HCT116 (cell line): ENCODE measurements at regions not wholly inside any gene's neighbourhood (a gene's known extent, or its start where the extent isn't known, plus 50 kb on each side); places are given as distances from the start of the nearest gene placed in this dataset.

ENCODE experiments used
- ATAC-seq: fragments of 200-7000 bp; cut with Tn5 transposase; 2 replicates; pipeline ENCODE4 v1.9.1; 2020; ENCODE audit warnings: mild to moderate bottlenecking, moderate library complexity
- BruUV-seq: library from RNA; stranded (reverse); fragments of 400-500 nt; replicated peaks from 2 replicates; lab custom pipeline; 2021; lab: Mats Ljungman, UMichigan
- CTCF ChIA-PET: fragments of 300-600 bp; sonication (Branson Sonifier 250); formaldehyde crosslinking; loops from one replicate; lab custom pipeline; 2021; ENCODE audit warnings: antibody characterized with exemption; lab: Charles Lee
- POLR2A ChIA-PET: fragments of 300-600, 350-600 bp; sonication (Branson Sonifier 250); formaldehyde crosslinking; loops from one replicate; lab custom pipeline; 2021; ENCODE audit warnings: antibody characterized with exemption; lab: Charles Lee
- RAD21 ChIA-PET, 2 experiments: fragments of 300-600 bp; sonication (Branson Sonifier 250); formaldehyde crosslinking; loops; one replicate each; lab custom pipeline; 2023; ENCODE audit warnings: low total read pairs in 2 of 2; ENCODE audit not compliant: uncharacterized antibody in 2 of 2, unreplicated experiment in 2 of 2, low non-redundant PET in 1 of 2; lab: Charles Lee
- DNase-seq: peaks from one replicate; pipeline ENCODE4 v3.0.0-alpha.2; 2010; ENCODE audit warnings: low read depth, low spot score
- H2AFZ ChIP-seq: fragments of 200-600 bp; shearing (Covaris generic), sonication (generic); 2 replicates; pipeline ENCODE4 v1.6.1; 2017; ENCODE audit warnings: low read depth, mixed run types, mixed read lengths, antibody characterized with exemption, low read length; ENCODE audit not compliant: poor library complexity, severe bottlenecking
- H3K27ac ChIP-seq: 2 replicates; pipeline ENCODE4 v1.5.1; 2012; ENCODE audit warnings: low read depth, low read length
- H3K27me3 ChIP-seq: fragments of 200-600 bp; sonication (generic); 2 replicates; pipeline ENCODE4 v1.6.1; 2016; ENCODE audit warnings: mixed run types, low read length, mixed read lengths; ENCODE audit not compliant: insufficient read depth
- H3K36me3 ChIP-seq, 2 experiments: fragments of 200-500 bp in 1 of 2; fragments of 200-600 bp in 1 of 2; sonication (Bioruptor generic) in 1 of 2; sonication (generic) in 1 of 2; 2 replicates each; pipeline versions ENCODE4 v1.5.1 to v1.6.1; 2014 to 2016; ENCODE audit warnings: low read length in 2 of 2, inconsistent platforms in 1 of 2, mixed read lengths in 1 of 2, mixed run types in 1 of 2; ENCODE audit not compliant: insufficient read depth in 2 of 2, control insufficient read depth in 1 of 2
- H3K4me1 ChIP-seq, 2 experiments: fragments of 200-600 bp in 1 of 2; sonication (generic) in 1 of 2; 2 replicates each; pipeline versions ENCODE4 v1.5.1 to v1.6.1; 2012 to 2017; ENCODE audit warnings: low read length in 2 of 2, inconsistent platforms in 1 of 2, mild to moderate bottlenecking in 1 of 2, mixed read lengths in 1 of 2, mixed run types in 1 of 2, moderate library complexity in 1 of 2; ENCODE audit not compliant: insufficient read depth in 2 of 2, control insufficient read depth in 1 of 2
- H3K4me2 ChIP-seq: fragments of 200-600 bp; sonication (generic); 2 replicates; pipeline ENCODE4 v1.6.1; 2017; ENCODE audit warnings: mixed run types, low read length, mixed read lengths
- H3K4me3 ChIP-seq, 2 experiments: fragments of 200-600 bp in 1 of 2; sonication (generic) in 1 of 2; replicated peaks in 1 of 2; 2 replicates each; pipeline ENCODE4 v1.5.1; 2011 to 2016; ENCODE audit warnings: low read length in 2 of 2, control low read depth in 1 of 2, low read depth in 1 of 2, mild to moderate bottlenecking in 1 of 2, mixed read lengths in 1 of 2, mixed run types in 1 of 2
- H3K79me2 ChIP-seq: fragments of 200-600 bp; sonication (generic); 2 replicates; pipeline ENCODE4 v1.6.1; 2017; ENCODE audit warnings: mild to moderate bottlenecking, mixed run types, low read length, moderate library complexity, mixed read lengths; ENCODE audit not compliant: insufficient read depth
- H3K9ac ChIP-seq: fragments of 200-600 bp; sonication (generic); 2 replicates; pipeline ENCODE4 v1.6.1; 2016; ENCODE audit warnings: low read length, mixed read lengths
- H3K9me2 ChIP-seq: fragments of 200-600 bp; sonication (generic), shearing (Covaris generic); 2 replicates; pipeline ENCODE4 v1.6.1; 2017; ENCODE audit warnings: mixed run types, mild to moderate bottlenecking, moderate library complexity; ENCODE audit not compliant: insufficient read depth
- H3K9me3 ChIP-seq, 2 experiments: fragments of 200-500 bp in 1 of 2; fragments of 200-600 bp in 1 of 2; sonication (Bioruptor generic) in 1 of 2; sonication (generic) in 1 of 2; 2 replicates each; pipeline ENCODE4 v1.6.1; 2014 to 2017; ENCODE audit warnings: low read length in 2 of 2, mixed read lengths in 2 of 2, inconsistent platforms in 1 of 2, low read depth in 1 of 2, mild to moderate bottlenecking in 1 of 2, mixed run types in 1 of 2, moderate library complexity in 1 of 2; ENCODE audit not compliant: control insufficient read depth in 1 of 2, insufficient read depth in 1 of 2
- H4K20me1 ChIP-seq: fragments of 200-600 bp; sonication (generic), shearing (Covaris generic); 2 replicates; pipeline ENCODE4 v1.6.1; 2017; ENCODE audit warnings: mixed run types, mild to moderate bottlenecking, moderate library complexity; ENCODE audit not compliant: insufficient read depth
- CBX3 ChIP-seq: IDR thresholded peaks from 2 replicates; pipeline ENCODE4 v1.6.1; 2012; ENCODE audit warnings: low read depth
- EGR1 ChIP-seq: IDR thresholded peaks from 2 replicates; pipeline ENCODE4 v1.6.1; 2012; ENCODE audit warnings: low read depth
- ELF1 ChIP-seq: IDR thresholded peaks from 2 replicates; pipeline ENCODE4 v1.6.1; 2012; ENCODE audit warnings: low read depth, borderline replicate concordance
- EZH2 ChIP-seq: fragments of 200-600 bp; sonication (generic); IDR thresholded peaks from 2 replicates; pipeline ENCODE4 v1.6.1; 2017; ENCODE audit warnings: antibody characterized with exemption, mixed run types
- FOSL1 ChIP-seq: IDR thresholded peaks from 2 replicates; pipeline ENCODE4 v1.6.1; 2012; ENCODE audit warnings: low read depth
- POLR2A ChIP-seq: IDR thresholded peaks from 2 replicates; pipeline ENCODE4 v1.7.0; 2011; ENCODE audit warnings: borderline replicate concordance; ENCODE audit not compliant: insufficient read depth, insufficient read length; ENCODE audit errors: extremely low read depth
- POLR2AphosphoS5 ChIP-seq: IDR thresholded peaks from 2 replicates; pipeline ENCODE4 v1.6.1; 2011; ENCODE audit warnings: mild to moderate bottlenecking, low read depth, low read length, moderate library complexity
- SIN3A ChIP-seq: IDR thresholded peaks from 2 replicates; pipeline ENCODE4 v1.6.1; 2012; ENCODE audit warnings: low read depth
- SP1 ChIP-seq: IDR thresholded peaks from 2 replicates; pipeline ENCODE4 v1.6.1; 2012; ENCODE audit warnings: low read depth
- SRF ChIP-seq: IDR thresholded peaks from 2 replicates; pipeline ENCODE4 v1.6.1; 2012; ENCODE audit warnings: low read depth
- ZFX ChIP-seq: fragments of 450-650 bp; IDR thresholded peaks from 2 replicates; pipeline ENCODE4 v1.6.1; 2017
- ZNF274 ChIP-seq: fragments of 200-500 bp; sonication (Bioruptor generic); IDR thresholded peaks from 2 replicates; pipeline ENCODE4 v1.6.1; 2014; ENCODE audit warnings: mild to moderate bottlenecking, low read depth, low read length, inconsistent platforms
- intact Hi-C: fragments of 100-400 bp; cut with micrococcal nuclease; formaldehyde crosslinking; loops from 2 replicates; pipeline ENCODE4 v1.10.0; 2022
- TF ChIP-seq, protein P1 (sequence below), 3 experiments: fragments of 200-600 bp in 1 of 3; sonication (generic) in 1 of 3; IDR thresholded peaks in 2 of 3; conservative IDR thresholded peaks in 1 of 3; 2 replicates each; pipeline ENCODE4 v1.5.1; 2012 to 2017; ENCODE audit warnings: low read depth in 2 of 3, low read length in 2 of 3, antibody characterized with exemption in 1 of 3, borderline replicate concordance in 1 of 3, control low read depth in 1 of 3, mild to moderate bottlenecking in 1 of 3, mixed read lengths in 1 of 3, mixed run types in 1 of 3, moderate library complexity in 1 of 3; ENCODE audit not compliant: insufficient read depth in 1 of 3
- TF ChIP-seq, protein P2 (sequence below): IDR thresholded peaks from 2 replicates; pipeline ENCODE4 v1.6.1; 2011; ENCODE audit warnings: mild to moderate bottlenecking, low read length, moderate library complexity; ENCODE audit not compliant: insufficient replicate concordance; ENCODE audit errors: extremely low read depth
- TF ChIP-seq, protein P3 (sequence below): IDR thresholded peaks from 2 replicates; pipeline ENCODE4 v1.6.1; 2012
- TF ChIP-seq, protein P4 (sequence below): IDR thresholded peaks from 2 replicates; pipeline ENCODE4 v1.6.1; 2012; ENCODE audit warnings: low read depth

DNA sequence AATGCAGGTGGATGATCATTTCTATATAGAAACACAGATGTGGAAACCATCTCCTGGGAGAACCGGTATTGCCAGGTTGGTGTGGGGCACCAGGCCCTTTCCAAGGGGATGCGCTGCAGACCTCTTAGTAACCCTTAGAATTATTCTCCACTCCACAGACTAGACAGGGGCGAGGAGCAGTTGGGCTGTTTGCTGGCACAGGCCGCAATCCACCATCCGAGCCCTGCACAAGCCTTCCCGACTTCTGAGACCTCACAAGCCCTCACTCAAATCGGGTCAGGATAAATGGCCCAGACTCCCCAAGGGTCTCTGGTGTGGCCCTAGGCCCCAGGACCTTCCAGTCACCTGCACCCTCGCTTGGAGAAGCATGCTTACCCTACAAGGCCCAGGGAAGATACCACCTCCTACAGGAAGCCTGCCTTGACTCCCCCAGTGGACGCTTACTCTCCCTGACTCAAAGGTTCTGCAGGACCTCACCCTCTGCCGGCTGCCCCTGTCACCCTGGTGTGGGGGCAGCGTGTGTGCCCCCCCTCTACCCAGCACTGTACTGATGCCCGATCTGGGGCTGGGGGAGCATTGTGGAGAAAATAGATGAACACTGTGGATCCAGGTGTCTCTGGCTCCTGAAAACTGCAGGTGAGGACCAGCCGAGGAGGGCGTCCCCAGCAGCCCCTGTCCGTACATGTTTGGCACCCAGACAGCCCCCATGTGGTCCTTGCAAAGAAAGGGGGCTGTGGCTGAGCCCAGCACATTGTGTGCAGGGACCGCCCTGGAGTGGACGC is 49.8 kb upstream of the ACSF3 start:
- no peak for ATAC-seq
- no peaks in the 10 kb centered on the region; the same call in 1 of the 2 replicates for H3K9me2 ChIP-seq
- H3K9ac ChIP-seq, result no peak overlapping the region
- RAD21 ChIA-PET, result no interaction called here
- no peak overlapping the region for H3K4me3 ChIP-seq
- no peaks in the 10 kb centered on the region for H3K4me1 ChIP-seq
- no peak for TF ChIP-seq SP1
- TF ChIP-seq, protein P1, sequence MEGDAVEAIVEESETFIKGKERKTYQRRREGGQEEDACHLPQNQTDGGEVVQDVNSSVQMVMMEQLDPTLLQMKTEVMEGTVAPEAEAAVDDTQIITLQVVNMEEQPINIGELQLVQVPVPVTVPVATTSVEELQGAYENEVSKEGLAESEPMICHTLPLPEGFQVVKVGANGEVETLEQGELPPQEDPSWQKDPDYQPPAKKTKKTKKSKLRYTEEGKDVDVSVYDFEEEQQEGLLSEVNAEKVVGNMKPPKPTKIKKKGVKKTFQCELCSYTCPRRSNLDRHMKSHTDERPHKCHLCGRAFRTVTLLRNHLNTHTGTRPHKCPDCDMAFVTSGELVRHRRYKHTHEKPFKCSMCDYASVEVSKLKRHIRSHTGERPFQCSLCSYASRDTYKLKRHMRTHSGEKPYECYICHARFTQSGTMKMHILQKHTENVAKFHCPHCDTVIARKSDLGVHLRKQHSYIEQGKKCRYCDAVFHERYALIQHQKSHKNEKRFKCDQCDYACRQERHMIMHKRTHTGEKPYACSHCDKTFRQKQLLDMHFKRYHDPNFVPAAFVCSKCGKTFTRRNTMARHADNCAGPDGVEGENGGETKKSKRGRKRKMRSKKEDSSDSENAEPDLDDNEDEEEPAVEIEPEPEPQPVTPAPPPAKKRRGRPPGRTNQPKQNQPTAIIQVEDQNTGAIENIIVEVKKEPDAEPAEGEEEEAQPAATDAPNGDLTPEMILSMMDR (IDR thresholded peaks at IDR 0.05 in 2 of 3, conservative IDR thresholded peaks at IDR 0.05 in 1 of 3; ENCODE audit: borderline replicate concordance in 1 of 3, insufficient read depth in 1 of 3, low read depth in 2 of 3, low read length in 2 of 3), result no peak
- TF ChIP-seq, protein P2, sequence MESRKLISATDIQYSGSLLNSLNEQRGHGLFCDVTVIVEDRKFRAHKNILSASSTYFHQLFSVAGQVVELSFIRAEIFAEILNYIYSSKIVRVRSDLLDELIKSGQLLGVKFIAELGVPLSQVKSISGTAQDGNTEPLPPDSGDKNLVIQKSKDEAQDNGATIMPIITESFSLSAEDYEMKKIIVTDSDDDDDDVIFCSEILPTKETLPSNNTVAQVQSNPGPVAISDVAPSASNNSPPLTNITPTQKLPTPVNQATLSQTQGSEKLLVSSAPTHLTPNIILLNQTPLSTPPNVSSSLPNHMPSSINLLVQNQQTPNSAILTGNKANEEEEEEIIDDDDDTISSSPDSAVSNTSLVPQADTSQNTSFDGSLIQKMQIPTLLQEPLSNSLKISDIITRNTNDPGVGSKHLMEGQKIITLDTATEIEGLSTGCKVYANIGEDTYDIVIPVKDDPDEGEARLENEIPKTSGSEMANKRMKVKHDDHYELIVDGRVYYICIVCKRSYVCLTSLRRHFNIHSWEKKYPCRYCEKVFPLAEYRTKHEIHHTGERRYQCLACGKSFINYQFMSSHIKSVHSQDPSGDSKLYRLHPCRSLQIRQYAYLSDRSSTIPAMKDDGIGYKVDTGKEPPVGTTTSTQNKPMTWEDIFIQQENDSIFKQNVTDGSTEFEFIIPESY, result no peak
- TF ChIP-seq SRF, result no peak
- TF ChIP-seq SIN3A, result no peak
- no peak for TF ChIP-seq CBX3
- TF ChIP-seq ZNF274, result no peak
- no peak for TF ChIP-seq EZH2
- TF ChIP-seq POLR2A, result no peak
- TF ChIP-seq EGR1, result no peak
- TF ChIP-seq, protein P3, sequence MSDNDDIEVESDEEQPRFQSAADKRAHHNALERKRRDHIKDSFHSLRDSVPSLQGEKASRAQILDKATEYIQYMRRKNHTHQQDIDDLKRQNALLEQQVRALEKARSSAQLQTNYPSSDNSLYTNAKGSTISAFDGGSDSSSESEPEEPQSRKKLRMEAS, result no peak
- no peak for TF ChIP-seq ELF1
- no peak for TF ChIP-seq FOSL1
- TF ChIP-seq POLR2AphosphoS5, result no peak
- TF ChIP-seq, protein P4, sequence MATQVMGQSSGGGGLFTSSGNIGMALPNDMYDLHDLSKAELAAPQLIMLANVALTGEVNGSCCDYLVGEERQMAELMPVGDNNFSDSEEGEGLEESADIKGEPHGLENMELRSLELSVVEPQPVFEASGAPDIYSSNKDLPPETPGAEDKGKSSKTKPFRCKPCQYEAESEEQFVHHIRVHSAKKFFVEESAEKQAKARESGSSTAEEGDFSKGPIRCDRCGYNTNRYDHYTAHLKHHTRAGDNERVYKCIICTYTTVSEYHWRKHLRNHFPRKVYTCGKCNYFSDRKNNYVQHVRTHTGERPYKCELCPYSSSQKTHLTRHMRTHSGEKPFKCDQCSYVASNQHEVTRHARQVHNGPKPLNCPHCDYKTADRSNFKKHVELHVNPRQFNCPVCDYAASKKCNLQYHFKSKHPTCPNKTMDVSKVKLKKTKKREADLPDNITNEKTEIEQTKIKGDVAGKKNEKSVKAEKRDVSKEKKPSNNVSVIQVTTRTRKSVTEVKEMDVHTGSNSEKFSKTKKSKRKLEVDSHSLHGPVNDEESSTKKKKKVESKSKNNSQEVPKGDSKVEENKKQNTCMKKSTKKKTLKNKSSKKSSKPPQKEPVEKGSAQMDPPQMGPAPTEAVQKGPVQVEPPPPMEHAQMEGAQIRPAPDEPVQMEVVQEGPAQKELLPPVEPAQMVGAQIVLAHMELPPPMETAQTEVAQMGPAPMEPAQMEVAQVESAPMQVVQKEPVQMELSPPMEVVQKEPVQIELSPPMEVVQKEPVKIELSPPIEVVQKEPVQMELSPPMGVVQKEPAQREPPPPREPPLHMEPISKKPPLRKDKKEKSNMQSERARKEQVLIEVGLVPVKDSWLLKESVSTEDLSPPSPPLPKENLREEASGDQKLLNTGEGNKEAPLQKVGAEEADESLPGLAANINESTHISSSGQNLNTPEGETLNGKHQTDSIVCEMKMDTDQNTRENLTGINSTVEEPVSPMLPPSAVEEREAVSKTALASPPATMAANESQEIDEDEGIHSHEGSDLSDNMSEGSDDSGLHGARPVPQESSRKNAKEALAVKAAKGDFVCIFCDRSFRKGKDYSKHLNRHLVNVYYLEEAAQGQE, result no peak
- TF ChIP-seq ZFX, result no peak; the same call in 1 of the 2 replicates
- TF ChIP-seq, all 23 proteins: peak for 0
- CTCF ChIA-PET, result no interaction called here
- Histone ChIP-seq H3K4me2 (no peak overlapping the region), H3K27me3 (peaks cover 15% of the 10 kb centered on the region; the same call in 1 of the 2 replicates), H3K27ac (no peak overlapping the region), H3K79me2 (no peaks in the 10 kb centered on the region), H4K20me1 (no peaks in the 10 kb centered on the region), H2AFZ (no peak overlapping the region), H3K36me3 (no peaks in the 10 kb centered on the region), H3K9me3 (no peaks in the 10 kb centered on the region)
- DNase-seq, result no peak
- POLR2A ChIA-PET, result no interaction called here
- intact Hi-C loops, result no loop called here
- no TSS peak for BruUV-seq
